Fibroblast of mammary gland (primary cell): ENCODE measurements at regions not wholly inside any gene's neighbourhood (a gene's known extent, or its start where the extent isn't known, plus 50 kb on each side); places are given as distances from the start of the nearest gene placed in this dataset.
A peak's percentile ranks its signal among the peaks of the same experiment; 100 is the strongest.

Experiments
- DNase-seq: peaks from one replicate; pipeline ENCODE4 v3.0.0-alpha.2; 2010; ENCODE audit warnings: low read depth
- H3K4me3 ChIP-seq: 2 replicates; pipeline ENCODE4 v1.5.1; 2011; ENCODE audit warnings: low read depth, mild to moderate bottlenecking, low read length, moderate library complexity; ENCODE audit not compliant: control insufficient read depth
- CTCF ChIP-seq: conservative IDR thresholded peaks from 2 replicates; pipeline ENCODE4 v1.5.1; 2011; ENCODE audit warnings: low read depth, low read length, inconsistent platforms; ENCODE audit not compliant: control insufficient read depth, insufficient read depth

- TF ChIP-seq CTCF = no peak
- no peak for DNase-seq
- no peak overlapping the region for H3K4me3 ChIP-seq
These were observed 105.1 kb upstream of the SLITRK1 start for GRCh38 chr13:83987394-83987793.

GRCh38 chr13:83984793-83985192, 102.5 kb upstream of the SLITRK1 start:
- TF ChIP-seq CTCF = no peak
- no peak overlapping the region for H3K4me3 ChIP-seq
- DNase-seq = no peak

GRCh38 chr13:83980331-83980730, 98.1 kb upstream of the SLITRK1 start:
- H3K4me3 ChIP-seq = no peak overlapping the region
- TF ChIP-seq CTCF = no peak
- DNase-seq = peak; percentile 6

- DNase-seq = no peak
- H3K4me3 ChIP-seq = no peak overlapping the region
- no peak for TF ChIP-seq CTCF
These were observed 93.4 kb upstream of the SLITRK1 start for GRCh38 chr13:83975655-83976165.

- TF ChIP-seq CTCF = no peak
- no peak for DNase-seq
- no peak overlapping the region for H3K4me3 ChIP-seq
These were observed 76.3 kb upstream of the SLITRK1 start for GRCh38 chr13:83958531-83958930.

- TF ChIP-seq CTCF = no peak
- DNase-seq = no peak
These were observed 72.7 kb upstream of the SLITRK1 start for GRCh38 chr13:83955011-83955410.

GRCh38 chr13:83953916-83954315, 71.6 kb upstream of the SLITRK1 start:
- no peak for DNase-seq
- H3K4me3 ChIP-seq = no peak overlapping the region
- no peak for TF ChIP-seq CTCF

More at GRCh38 chr13:83955011-83955410, 72.7 kb upstream of the SLITRK1 start:
- H3K4me3 ChIP-seq = no peak overlapping the region
